Kidney epithelial cell (primary cell): ENCODE measurements at regions not wholly inside any gene's neighbourhood (a gene's known extent, or its start where the extent isn't known, plus 50 kb on each side); places are given as distances from the start of the nearest gene placed in this dataset.

Experiments used
- DNase-seq: peaks from one replicate; pipeline ENCODE4 v3.0.0-alpha.2; 2010; ENCODE audit warnings: low read depth
- H3K27me3 ChIP-seq: 2 replicates; pipeline ENCODE4 v1.6.0; 2011; ENCODE audit warnings: low read length; ENCODE audit not compliant: control insufficient read depth, insufficient read depth
- H3K36me3 ChIP-seq: 2 replicates; pipeline ENCODE4 v1.5.1; 2011; ENCODE audit warnings: low read length; ENCODE audit not compliant: control insufficient read depth, insufficient read depth
- H3K4me3 ChIP-seq: 2 replicates; pipeline ENCODE4 v1.5.1; 2011; ENCODE audit warnings: low read depth, mild to moderate bottlenecking, control low read depth, low read length
- CTCF ChIP-seq: IDR thresholded peaks from 2 replicates; pipeline ENCODE4 v1.5.1; 2011; ENCODE audit warnings: mild to moderate bottlenecking, moderate library complexity, low read length, control low read depth, inconsistent platforms; ENCODE audit not compliant: insufficient read depth, poor library complexity, severe bottlenecking

GRCh38 chr20:6577451-6577850 is 190.0 kb upstream of the BMP2 start:
- Histone ChIP-seq H3K4me3 (no peak overlapping the region), H3K27me3 (no peaks in the 10 kb centered on the region), H3K36me3 (no peaks in the 10 kb centered on the region)
- DNase-seq: no peak
- no peak for TF ChIP-seq CTCF

- DNase-seq: no peak
- TF ChIP-seq CTCF: no peak
- Histone ChIP-seq H3K4me3 (no peak overlapping the region), H3K36me3 (no peaks in the 10 kb centered on the region), H3K27me3 (no peaks in the 10 kb centered on the region)
Measured at GRCh38 chr20:6576726-6577125, 190.8 kb upstream of the BMP2 start.

DNA sequence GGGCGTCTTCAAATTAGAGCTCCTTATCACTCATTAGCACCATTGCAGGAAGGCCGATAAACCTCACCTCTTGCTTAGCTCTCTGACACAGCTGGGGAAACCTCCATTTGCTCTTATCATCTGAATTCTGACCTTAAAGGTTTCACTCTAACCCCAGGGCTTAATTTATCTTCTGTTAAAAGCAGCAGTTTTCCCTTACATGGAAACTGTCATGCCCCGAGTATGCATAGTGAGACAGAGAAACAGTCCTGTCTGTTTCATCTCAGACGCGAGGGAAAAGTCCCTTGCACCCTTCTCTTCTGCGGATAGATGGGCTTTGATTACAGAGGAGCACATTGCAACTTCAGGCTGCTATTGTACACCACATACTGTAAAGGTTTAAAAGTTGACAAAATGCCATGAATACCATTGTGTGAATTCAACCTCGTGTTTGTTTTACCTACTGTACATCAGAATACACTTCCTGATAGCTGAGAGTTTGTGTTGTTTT is 191.5 kb upstream of the BMP2 start:
- no peaks in the 10 kb centered on the region for H3K36me3 ChIP-seq
- DNase-seq: no peak
- no peak for TF ChIP-seq CTCF
- H3K27me3 ChIP-seq: no peaks in the 10 kb centered on the region
- no peak overlapping the region for H3K4me3 ChIP-seq

DNA sequence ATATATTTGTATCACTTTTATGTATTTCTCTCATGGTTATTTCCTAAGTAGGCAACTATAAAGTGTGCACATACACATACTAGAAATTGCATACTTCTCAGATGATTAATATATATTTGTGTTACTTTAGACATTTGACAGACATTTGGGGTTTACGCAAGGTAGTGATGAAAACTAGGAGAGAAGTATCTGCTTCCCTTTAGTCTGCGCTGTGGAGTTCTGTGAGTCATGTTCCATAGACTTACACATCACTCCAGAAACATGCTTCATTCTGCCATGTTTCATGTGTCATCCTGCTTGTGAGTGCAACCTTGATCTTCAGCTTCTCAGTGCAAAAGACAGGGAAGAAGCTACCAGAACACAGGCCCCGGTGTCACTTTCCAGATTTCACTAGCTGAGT is 200.7 kb upstream of the BMP2 start:
- no peaks in the 10 kb centered on the region for H3K36me3 ChIP-seq
- TF ChIP-seq CTCF: no peak
- H3K27me3 ChIP-seq: no peaks in the 10 kb centered on the region
- peak; percentile 67 for DNase-seq
- H3K4me3 ChIP-seq: no peak overlapping the region

- peak; percentile 38 for DNase-seq
- Histone ChIP-seq H3K36me3 (no peaks in the 10 kb centered on the region), H3K27me3 (no peaks in the 10 kb centered on the region), H3K4me3 (no peak overlapping the region)
- no peak for TF ChIP-seq CTCF
Measured at GRCh38 chr20:6562111-6562510, 205.4 kb upstream of the BMP2 start.

DNA sequence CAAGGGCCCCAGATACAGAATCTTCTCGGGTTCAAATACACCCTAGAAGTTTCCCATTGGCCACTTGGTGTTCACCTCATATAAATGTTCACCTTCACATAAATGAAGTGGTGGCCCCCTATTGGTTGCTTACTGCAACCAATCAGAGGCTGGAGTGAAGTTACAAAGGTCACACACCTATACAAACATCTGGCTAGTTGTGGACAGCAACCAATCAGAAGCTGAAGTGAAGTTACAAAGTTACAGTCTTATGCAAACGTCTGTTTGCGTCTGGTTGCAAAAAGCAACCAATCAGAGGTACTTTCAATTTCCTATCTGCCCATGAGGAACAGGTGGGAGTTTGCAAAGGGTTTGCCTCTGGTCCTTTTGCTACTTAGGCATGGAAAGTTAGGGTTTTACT is 206.5 kb upstream of the BMP2 start:
- TF ChIP-seq CTCF: no peak
- DNase-seq: no peak
- Histone ChIP-seq H3K4me3 (no peak overlapping the region), H3K27me3 (no peaks in the 10 kb centered on the region), H3K36me3 (no peaks in the 10 kb centered on the region)
